ENCODE measurements at regions not wholly inside any gene's neighbourhood (a gene's known extent, or its start where the extent isn't known, plus 50 kb on each side); places are given as distances from the start of the nearest gene placed in this dataset.
"Not testable (repeated sequence)": the region's sequence is repeated elsewhere in the genome, so short reads cannot be mapped to it uniquely, and the experiment has no call there.

GRCh38 chr7:136266457-136266856 is 289.3 kb upstream of the MTPN start:
- FAIRE-seq (no peak), DNase-seq (ENCODE audit: low read depth) (no peak)
- TF ChIP-seq CTCF (IDR thresholded peaks at IDR 0.05; ENCODE audit: insufficient read depth, low read length, severe bottlenecking) = no peak
- H3K36me3 ChIP-seq (ENCODE audit: control insufficient read depth, insufficient read depth, low read length) = no peaks in the 10 kb centered on the region
- H3K4me3 ChIP-seq (ENCODE audit: low read depth, low read length) = no peak overlapping the region
- H3K27me3 ChIP-seq (ENCODE audit: control insufficient read depth, insufficient read depth, low read length) = no peaks in the 10 kb centered on the region

GRCh38 chr7:136264304-136264703 is 287.1 kb upstream of the MTPN start:
- not testable (repeated sequence) for DNase-seq (ENCODE audit: low read depth); H3K27me3 ChIP-seq (ENCODE audit: control insufficient read depth, insufficient read depth, low read length); FAIRE-seq; H3K4me3 ChIP-seq (ENCODE audit: low read depth, low read length); H3K36me3 ChIP-seq (ENCODE audit: control insufficient read depth, insufficient read depth, low read length)

GRCh38 chr7:136263112-136263860 is 286.1 kb upstream of the MTPN start:
- H3K4me3 ChIP-seq (ENCODE audit: low read depth, low read length); FAIRE-seq; H3K27me3 ChIP-seq (ENCODE audit: control insufficient read depth, insufficient read depth, low read length); H3K36me3 ChIP-seq (ENCODE audit: control insufficient read depth, insufficient read depth, low read length); DNase-seq (ENCODE audit: low read depth): not testable (repeated sequence)

- FAIRE-seq; H3K27me3 ChIP-seq (ENCODE audit: control insufficient read depth, insufficient read depth, low read length); H3K4me3 ChIP-seq (ENCODE audit: low read depth, low read length); H3K36me3 ChIP-seq (ENCODE audit: control insufficient read depth, insufficient read depth, low read length); DNase-seq (ENCODE audit: low read depth): not testable (repeated sequence)
Measured at GRCh38 chr7:136260591-136260990, 283.4 kb upstream of the MTPN start.

GRCh38 chr7:136259074-136259473 is 281.9 kb upstream of the MTPN start:
- H3K27me3 ChIP-seq (ENCODE audit: control insufficient read depth, insufficient read depth, low read length) = no peaks in the 10 kb centered on the region
- no peak for TF ChIP-seq CTCF (IDR thresholded peaks at IDR 0.05; ENCODE audit: insufficient read depth, low read length, severe bottlenecking)
- DNase-seq (ENCODE audit: low read depth) (no peak), FAIRE-seq (no peak)
- H3K4me3 ChIP-seq (ENCODE audit: low read depth, low read length) = no peak overlapping the region
- H3K36me3 ChIP-seq (ENCODE audit: control insufficient read depth, insufficient read depth, low read length) = no peaks in the 10 kb centered on the region

GRCh38 chr7:136256491-136256890 is 279.3 kb upstream of the MTPN start:
- Histone ChIP-seq H3K4me3 (ENCODE audit: low read depth, low read length) (no peak overlapping the region), H3K27me3 (ENCODE audit: control insufficient read depth, insufficient read depth, low read length) (no peaks in the 10 kb centered on the region), H3K36me3 (ENCODE audit: control insufficient read depth, insufficient read depth, low read length) (no peaks in the 10 kb centered on the region)
- no peak for TF ChIP-seq CTCF (IDR thresholded peaks at IDR 0.05; ENCODE audit: insufficient read depth, low read length, severe bottlenecking)
- peak; percentile 0 for DNase-seq (ENCODE audit: low read depth)
- FAIRE-seq = no peak

GRCh38 chr7:136254148-136254547 is 277.0 kb upstream of the MTPN start:
- DNase-seq (ENCODE audit: low read depth) (no peak), FAIRE-seq (no peak)
- TF ChIP-seq CTCF (IDR thresholded peaks at IDR 0.05; ENCODE audit: insufficient read depth, low read length, severe bottlenecking) = no peak
- H3K4me3 ChIP-seq (ENCODE audit: low read depth, low read length) = no peak overlapping the region
- H3K27me3 ChIP-seq (ENCODE audit: control insufficient read depth, insufficient read depth, low read length) = no peaks in the 10 kb centered on the region
- H3K36me3 ChIP-seq (ENCODE audit: control insufficient read depth, insufficient read depth, low read length) = no peaks in the 10 kb centered on the region

Measured in bronchial epithelial cell (primary cell).